HPDE6-E6E7 (cell line): ENCODE measurements at regions not wholly inside any gene's neighbourhood (a gene's known extent, or its start where the extent isn't known, plus 50 kb on each side); places are given as distances from the start of the nearest gene placed in this dataset.
A peak's percentile ranks its signal among the peaks of the same experiment; 100 is the strongest.
"Not testable (repeated sequence)": the region's sequence is repeated elsewhere in the genome, so short reads cannot be mapped to it uniquely, and the experiment has no call there.

Experiments
- DNase-seq: peaks from one replicate; pipeline ENCODE4 v3.0.0; 2011; ENCODE audit warnings: missing footprints; ENCODE audit errors: extremely low spot score

GRCh38 chr2:88924533-88924932 is 233.1 kb downstream of the RPIA start:
- no peak for DNase-seq

DNA sequence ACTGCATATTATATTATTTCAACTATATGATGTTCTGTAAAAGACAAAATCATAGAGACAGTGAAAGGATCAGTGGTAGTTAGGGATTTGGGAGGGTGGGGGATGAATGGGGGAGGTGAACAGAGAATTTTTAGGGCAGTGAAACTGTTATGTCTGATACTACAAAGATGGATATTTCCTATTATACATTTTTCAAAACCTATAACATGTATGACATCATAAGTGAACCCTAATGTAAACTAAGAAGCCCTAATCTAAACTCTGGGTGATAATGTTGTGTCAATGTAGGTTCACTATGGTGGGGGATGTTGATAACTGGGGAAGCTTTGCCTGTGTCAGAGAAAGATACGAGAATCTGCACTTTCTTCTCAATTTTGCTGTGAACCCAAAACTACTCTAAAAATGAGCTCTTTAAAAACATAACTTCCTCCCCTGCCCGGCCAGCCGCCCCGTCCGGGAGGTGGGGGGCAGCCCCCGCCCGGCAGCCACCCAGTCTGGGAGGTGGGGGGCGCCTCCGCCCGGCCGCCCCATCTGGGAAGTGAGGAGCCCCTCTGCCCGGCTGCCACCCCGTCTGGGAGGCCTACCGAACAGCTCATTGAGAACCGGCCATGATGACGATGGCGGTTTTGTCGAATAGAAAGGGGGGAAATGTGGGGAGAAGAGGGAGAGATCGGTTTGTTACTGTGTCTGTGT is 234.4 kb downstream of the RPIA start:
- DNase-seq, result no peak

- DNase-seq, result no peak
Observed at GRCh38 chr2:88927128-88927527, 235.7 kb downstream of the RPIA start.

- no peak for DNase-seq
Observed at GRCh38 chr2:88930659-88931058, 239.2 kb downstream of the RPIA start.

GRCh38 chr2:88932686-88933085 is 241.2 kb downstream of the RPIA start:
- DNase-seq, result no peak

GRCh38 chr2:88933091-88933490 is 241.6 kb downstream of the RPIA start:
- DNase-seq, result no peak

GRCh38 chr2:88933980-88934379 is 242.5 kb downstream of the RPIA start:
- DNase-seq, result no peak

- DNase-seq, result not testable (repeated sequence)
Observed at GRCh38 chr2:88941178-88941577, 249.7 kb downstream of the RPIA start.

- DNase-seq, result no peak
Observed at GRCh38 chr2:88942798-88943197, 251.3 kb downstream of the RPIA start.

DNA sequence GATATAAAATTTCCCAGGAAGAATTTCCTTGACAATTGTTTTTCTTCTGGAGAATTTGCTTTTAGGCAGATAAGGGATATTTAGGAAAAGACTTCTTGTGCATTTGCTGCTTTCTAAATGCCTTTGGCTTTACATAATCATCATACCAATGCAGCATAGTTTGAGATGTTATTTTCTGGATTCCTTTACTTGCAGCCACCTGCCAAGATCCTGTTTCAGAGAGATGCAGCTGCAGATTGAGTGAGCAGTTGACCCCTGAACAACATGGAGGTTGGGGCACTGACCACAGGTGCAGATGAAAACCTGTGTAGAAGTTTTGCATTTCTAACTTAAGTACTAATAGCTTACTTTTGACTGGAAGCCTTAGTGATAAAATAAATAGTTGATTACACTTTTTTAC is 257.9 kb downstream of the RPIA start:
- no peak for DNase-seq

DNA sequence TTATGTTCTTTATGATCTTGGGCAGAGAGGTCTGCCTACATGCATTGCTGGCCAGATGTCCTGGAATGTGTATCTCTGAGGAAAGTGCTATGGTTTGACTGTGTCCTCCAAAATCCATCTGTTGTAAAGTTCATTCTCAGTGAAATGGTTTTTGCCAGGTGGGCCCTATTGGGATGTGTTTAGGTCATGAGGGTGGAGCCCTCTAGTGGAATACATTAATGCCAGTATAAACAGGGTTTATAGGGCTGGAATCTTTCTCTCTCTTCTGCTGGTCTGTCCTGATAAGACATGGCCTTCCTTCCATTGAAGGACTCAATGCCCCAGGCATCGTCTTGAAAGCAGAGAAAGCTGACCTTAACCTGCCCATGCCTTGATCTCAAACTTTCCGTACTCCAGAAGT is 258.5 kb downstream of the RPIA start:
- no peak for DNase-seq

DNA sequence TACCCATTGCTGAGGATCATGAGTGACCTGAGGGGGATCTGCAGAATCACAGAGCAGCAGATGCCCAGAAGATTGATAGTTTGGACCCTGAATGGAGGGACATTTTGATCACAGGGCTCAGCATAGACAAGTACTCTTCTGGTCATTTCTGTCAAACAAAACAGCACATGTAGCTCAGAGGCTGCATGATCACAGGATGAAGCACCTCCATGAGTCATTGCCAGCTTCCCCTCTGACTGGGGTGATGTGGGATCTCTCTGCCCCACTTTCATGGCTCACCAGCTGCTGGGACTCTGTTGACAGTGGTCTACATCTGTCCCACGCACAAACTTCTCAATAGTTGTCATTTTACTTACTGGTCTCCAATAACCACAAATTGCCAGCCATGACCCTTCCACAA is 264.1 kb downstream of the RPIA start:
- no peak for DNase-seq

- no peak for DNase-seq
Observed at GRCh38 chr2:88959480-88960204, 268.2 kb downstream of the RPIA start.

DNA sequence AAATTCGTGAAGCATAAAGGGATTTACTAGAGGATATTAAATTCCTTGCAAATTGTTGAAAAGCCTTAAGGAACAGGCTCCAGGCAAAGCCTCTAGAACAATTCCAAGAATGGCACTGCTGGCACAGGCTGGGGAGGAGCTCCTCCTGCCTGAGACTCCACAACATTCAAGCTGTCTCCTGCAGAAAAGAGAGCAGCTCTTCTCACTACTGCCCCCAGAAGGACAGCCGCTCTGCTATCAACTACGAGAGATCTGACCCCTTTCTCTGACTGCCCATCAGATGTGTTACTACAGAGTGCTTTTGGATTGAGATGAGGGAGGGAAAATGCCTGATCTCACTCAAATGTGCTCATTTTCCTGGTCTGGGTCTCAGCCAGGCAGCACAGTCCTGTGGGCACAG is 269.9 kb downstream of the RPIA start:
- DNase-seq, result not testable (repeated sequence)

DNA sequence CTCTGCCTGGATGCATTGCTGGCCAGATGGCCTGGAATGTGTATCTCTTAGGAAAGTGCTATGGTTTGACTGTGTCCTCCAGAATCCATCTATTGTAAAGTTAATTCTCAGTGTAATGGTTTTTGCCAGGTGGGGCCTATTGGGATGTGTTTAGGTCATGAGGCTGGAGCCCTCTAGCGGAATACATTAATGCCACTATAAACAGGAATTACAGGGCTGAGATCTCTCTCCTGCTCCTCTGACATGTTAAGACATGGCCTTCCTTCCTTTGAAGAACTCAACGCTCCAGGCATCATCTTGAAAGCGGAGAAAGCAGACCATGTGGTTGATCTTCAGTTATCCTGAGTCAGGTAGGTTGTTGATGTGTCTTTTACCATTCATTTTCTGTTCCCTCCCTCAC is 276.4 kb downstream of the RPIA start:
- DNase-seq, result peak; percentile 39

DNA sequence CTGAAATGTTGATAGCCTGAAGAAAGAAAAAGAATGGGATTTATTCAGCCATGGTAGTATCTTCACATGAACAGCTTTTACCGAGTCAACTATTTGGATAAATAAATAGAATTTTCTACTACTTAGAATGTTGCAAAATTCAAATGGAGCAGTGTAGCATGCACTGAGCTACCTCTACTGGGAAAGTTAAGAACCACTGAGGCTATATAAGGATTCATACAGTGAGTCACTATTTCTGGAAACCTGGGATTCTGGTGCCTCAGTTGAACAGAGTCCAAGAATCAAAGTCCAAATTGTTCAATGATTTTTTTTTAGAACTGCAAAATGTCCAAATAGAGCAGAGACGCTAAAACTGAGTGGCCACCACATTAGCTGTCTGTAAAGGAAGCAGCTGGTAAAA is 286.5 kb downstream of the RPIA start:
- DNase-seq, result not testable (repeated sequence)

- DNase-seq, result not testable (repeated sequence)
Observed at GRCh38 chr2:88978446-88978845, 287.0 kb downstream of the RPIA start.

DNA sequence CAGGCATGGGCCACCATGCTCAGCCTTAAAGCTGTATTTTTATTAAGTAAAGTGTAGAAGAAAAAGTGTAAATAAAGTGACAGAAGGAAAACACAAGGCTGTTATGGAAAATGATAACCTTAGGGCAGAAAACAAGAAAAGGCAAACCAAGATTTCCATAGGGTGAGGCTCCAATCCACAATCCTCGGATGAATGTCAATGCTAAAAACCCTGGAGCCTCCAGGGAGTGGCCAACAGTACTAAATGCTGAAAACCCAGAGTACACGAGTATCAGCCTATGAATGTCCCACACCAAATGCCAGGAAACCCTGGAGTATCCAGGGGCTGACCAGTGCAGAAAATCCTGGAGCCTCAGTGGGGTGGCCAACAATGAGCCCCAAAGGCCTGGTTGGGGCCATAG is 292.6 kb downstream of the RPIA start:
- DNase-seq, result not testable (repeated sequence)

DNA sequence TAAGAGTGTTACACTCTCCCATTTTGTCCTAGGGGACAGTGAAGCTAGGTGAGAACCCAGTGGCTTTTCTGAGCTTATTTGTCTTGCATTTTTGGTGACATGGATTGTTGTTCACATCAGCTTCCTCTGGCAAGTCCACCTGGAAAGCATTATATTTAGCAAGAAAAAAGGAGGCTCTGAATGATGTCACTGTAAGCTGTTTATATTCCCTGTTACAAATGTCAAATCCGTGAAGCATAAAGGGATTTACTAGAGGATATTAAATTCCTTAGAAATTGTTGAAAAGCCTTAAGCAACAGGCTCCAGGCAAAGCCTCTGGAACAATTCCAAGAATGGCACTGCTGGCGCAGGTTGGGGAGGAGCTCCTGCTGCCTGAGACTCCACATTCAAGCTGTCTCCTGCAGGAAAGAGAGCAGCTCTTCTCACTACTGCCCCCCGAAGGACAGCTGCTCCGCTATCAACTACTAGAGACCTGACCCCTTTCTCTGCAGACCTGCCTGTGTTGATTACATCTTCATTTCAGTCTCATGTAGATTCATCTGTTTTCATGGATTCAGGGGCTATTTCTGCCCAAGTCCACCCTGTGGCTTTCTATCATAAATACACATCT is 295.4 kb downstream of the RPIA start:
- DNase-seq, result not testable (repeated sequence)

GRCh38 chr2:88988617-88989016 is 297.1 kb downstream of the RPIA start:
- not testable (repeated sequence) for DNase-seq

DNA sequence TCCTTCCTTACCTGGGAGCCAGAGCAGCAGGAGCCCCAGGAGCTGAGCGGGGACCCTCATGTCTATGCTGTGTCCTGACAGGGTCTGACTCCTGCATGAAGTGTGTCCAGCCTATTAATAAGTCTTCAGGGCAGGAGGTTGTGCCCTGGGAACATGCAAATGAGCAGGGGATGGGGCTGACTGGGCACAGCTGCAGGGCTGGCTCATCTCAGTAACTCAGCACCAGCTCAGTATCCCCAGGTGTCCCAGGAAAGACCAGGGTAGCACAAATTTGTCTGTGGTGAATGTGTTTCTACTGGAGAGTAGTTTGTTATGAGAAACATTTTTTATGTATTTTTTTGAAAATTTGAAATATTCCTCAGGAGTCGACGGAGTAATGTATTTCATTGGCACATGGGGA is 301.3 kb downstream of the RPIA start:
- not testable (repeated sequence) for DNase-seq

- DNase-seq, result not testable (repeated sequence)
Observed at GRCh38 chr2:88994856-88995255, 303.4 kb downstream of the RPIA start.

DNA sequence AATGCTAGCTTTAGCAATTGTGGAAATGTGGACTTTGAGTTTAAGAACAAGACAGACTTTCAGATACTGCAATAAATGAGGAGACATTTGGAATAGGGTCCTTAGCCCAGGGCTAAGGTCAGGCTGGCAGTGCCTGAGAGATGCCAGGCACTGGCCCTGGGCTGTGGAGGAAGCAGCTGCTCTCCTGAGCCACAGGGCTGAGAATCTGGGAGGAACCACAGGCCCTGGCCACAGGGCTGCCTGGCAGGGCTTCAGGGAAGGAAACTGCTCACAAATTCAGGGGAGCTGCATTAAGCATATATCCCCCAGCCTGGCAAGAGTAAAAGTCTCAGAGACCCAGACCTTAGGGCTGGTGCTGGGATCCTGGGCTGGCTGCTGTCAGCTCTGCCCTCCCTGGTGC is 305.1 kb downstream of the RPIA start:
- not testable (repeated sequence) for DNase-seq
